ENCODE measurements at regions not wholly inside any gene's neighbourhood (a gene's known extent, or its start where the extent isn't known, plus 50 kb on each side); places are given as distances from the start of the nearest gene placed in this dataset.
A peak's percentile ranks its signal among the peaks of the same experiment; 100 is the strongest.

DNA sequence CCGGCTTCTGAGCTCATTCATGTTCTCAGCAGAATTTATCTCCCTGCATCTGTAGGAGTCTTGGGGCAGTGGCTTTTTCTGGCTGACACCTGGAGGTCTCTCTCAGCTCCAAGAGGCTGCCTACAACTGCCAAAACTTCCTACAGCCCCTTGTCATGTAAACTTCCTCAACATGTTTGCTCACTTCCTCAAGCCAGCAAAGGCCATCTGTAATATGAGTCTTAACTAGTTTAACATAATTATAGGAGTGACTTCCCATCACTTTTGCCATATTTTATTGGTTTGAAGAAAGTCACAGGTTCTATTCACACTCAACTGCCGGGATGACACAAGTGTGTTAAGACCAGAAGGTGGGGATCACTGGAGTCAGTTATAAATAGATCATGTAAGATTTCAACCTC is 194.0 kb downstream of the VRK1 start:
- H3K4me3 ChIP-seq (ENCODE audit: low read depth, low read length), result no peak overlapping the region
- TF ChIP-seq POLR2A (IDR thresholded peaks at IDR 0.05; ENCODE audit: extremely low read depth, insufficient read length) (no peak), CTCF (IDR thresholded peaks at IDR 0.05; ENCODE audit: low read depth, low read length) (no peak), MYC (IDR thresholded peaks at IDR 0.05; ENCODE audit: low read depth, low read length) (no peak)
- TF ChIP-seq, protein P1, sequence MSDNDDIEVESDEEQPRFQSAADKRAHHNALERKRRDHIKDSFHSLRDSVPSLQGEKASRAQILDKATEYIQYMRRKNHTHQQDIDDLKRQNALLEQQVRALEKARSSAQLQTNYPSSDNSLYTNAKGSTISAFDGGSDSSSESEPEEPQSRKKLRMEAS (IDR thresholded peaks at IDR 0.05; ENCODE audit: low read depth, low read length), result no peak

DNA sequence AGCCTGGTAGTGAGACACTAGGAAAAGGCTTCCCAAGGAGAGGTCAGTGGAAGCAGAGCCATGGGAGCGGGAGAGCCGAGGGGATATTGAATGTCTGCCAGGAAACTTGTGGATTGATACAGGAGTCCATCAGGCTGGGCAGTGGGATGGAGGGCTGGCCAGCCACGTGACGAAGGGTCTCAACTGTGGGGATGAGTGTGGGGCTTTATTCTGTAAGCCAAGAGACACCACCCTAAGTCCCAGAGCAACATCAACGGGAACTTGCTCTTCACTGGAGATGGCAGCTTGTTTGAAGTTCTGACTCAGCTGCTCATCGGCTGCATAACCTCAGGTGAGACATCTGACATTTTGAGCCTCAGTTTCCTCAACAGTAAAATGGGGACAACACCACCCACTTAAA is 197.8 kb downstream of the VRK1 start:
- H3K4me3 ChIP-seq (ENCODE audit: low read depth, low read length), result no peak overlapping the region
- TF ChIP-seq MYC (IDR thresholded peaks at IDR 0.05; ENCODE audit: low read depth, low read length) (no peak), CTCF (IDR thresholded peaks at IDR 0.05; ENCODE audit: low read depth, low read length) (no peak), POLR2A (IDR thresholded peaks at IDR 0.05; ENCODE audit: extremely low read depth, insufficient read length) (no peak)
- TF ChIP-seq, protein P1 (IDR thresholded peaks at IDR 0.05; ENCODE audit: low read depth, low read length), result no peak
- no peak for DNase-seq (ENCODE audit: low read depth)

More for the DNA sequence above, 194.0 kb downstream of the VRK1 start:
- peak; percentile 1 for DNase-seq (ENCODE audit: low read depth)

DNA sequence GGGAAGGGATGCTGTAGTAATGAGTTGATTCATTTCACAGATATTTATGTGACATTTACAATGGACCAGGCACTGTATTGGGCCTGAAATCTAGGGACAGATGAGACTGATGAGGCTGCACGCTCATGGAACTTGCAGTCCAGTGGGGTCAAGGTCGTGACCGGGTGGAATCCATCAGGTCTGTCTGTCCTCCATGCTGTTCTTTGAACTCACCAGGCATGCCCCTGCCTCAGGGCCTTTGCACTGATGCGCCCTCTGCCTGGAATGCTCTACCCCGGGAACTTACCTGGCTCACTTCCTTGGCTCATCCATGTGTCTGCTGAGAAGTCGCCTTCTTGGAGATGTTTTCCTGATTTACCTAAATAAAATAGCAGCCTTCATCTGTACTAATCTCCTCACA is 200.1 kb downstream of the VRK1 start:
- no peak overlapping the region for H3K4me3 ChIP-seq (ENCODE audit: low read depth, low read length)
- TF ChIP-seq, protein P1 (IDR thresholded peaks at IDR 0.05; ENCODE audit: low read depth, low read length), result no peak
- TF ChIP-seq POLR2A (IDR thresholded peaks at IDR 0.05; ENCODE audit: extremely low read depth, insufficient read length) (no peak), CTCF (IDR thresholded peaks at IDR 0.05; ENCODE audit: low read depth, low read length) (no peak)
- DNase-seq (ENCODE audit: low read depth), result no peak

GRCh38 chr14:96997996-96998395 is 200.8 kb downstream of the VRK1 start:
- no peak for DNase-seq (ENCODE audit: low read depth)
- TF ChIP-seq, protein P1 (IDR thresholded peaks at IDR 0.05; ENCODE audit: low read depth, low read length), result no peak
- no peak for TF ChIP-seq MYC (IDR thresholded peaks at IDR 0.05; ENCODE audit: low read depth, low read length)
- TF ChIP-seq CTCF (IDR thresholded peaks at IDR 0.05; ENCODE audit: low read depth, low read length), result no peak
- no peak overlapping the region for H3K4me3 ChIP-seq (ENCODE audit: low read depth, low read length)

- no peak for TF ChIP-seq MYC (IDR thresholded peaks at IDR 0.05; ENCODE audit: low read depth, low read length)
- no peak overlapping the region for H3K4me3 ChIP-seq (ENCODE audit: low read depth, low read length)
Measured at GRCh38 chr14:96999654-97000155, 202.5 kb downstream of the VRK1 start.

DNA sequence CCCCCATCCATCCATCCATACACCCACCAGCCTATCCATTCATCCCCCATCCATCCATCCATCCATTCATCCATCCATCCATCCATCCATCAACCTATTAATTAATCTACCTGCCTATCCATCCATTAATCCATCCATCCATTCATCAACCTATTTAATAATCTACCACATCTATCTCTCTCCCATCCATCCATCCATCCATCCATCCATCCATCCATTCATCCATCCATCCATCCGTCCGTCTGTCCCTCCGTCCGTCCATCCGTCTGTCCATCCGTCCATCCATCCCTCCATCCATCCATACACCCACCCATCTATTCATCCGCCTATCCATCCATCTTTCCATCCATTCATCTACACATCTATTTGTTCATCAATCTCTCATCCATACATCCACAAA is 205.3 kb downstream of the VRK1 start:
- no peak for DNase-seq (ENCODE audit: low read depth)
- H3K4me3 ChIP-seq (ENCODE audit: low read depth, low read length), result no peak overlapping the region
- no peak for TF ChIP-seq CTCF (IDR thresholded peaks at IDR 0.05; ENCODE audit: low read depth, low read length)

More at GRCh38 chr14:96999654-97000155, 202.5 kb downstream of the VRK1 start:
- peak; percentile 31 for DNase-seq (ENCODE audit: low read depth)

All from NB4 (cell line).